NCI-H146 treated with DMSO at 0.1 percent for 48 hours (cell line): ENCODE measurements at regions not wholly inside any gene's neighbourhood (a gene's known extent, or its start where the extent isn't known, plus 50 kb on each side); places are given as distances from the start of the nearest gene placed in this dataset.

Source experiments
- DNase-seq: peaks from one replicate; lab custom pipeline; 2025; ENCODE audit not compliant: unreplicated experiment; lab: John Stamatoyannopoulos, UW

DNA sequence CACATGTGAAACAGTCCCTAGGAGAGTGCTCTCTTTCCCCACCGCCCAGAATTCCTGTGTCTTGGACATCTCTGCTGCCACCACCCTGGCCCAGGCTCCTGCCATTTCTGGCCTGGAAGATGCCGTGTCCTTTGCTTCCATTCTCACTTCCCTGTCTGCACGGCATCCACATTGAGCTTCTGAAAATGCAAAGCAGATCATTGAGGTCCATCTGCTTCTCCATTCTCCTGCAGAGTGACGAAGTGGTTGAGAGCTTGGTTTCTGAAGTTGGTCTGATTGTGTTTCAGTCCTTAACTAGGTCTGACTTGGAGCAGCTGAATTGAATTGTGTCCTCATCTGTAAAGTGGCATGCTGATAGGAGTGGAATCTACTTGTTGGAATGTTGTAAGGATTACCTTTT is 98.7 kb upstream of the MGAT5 start:
- no peak for DNase-seq

DNA sequence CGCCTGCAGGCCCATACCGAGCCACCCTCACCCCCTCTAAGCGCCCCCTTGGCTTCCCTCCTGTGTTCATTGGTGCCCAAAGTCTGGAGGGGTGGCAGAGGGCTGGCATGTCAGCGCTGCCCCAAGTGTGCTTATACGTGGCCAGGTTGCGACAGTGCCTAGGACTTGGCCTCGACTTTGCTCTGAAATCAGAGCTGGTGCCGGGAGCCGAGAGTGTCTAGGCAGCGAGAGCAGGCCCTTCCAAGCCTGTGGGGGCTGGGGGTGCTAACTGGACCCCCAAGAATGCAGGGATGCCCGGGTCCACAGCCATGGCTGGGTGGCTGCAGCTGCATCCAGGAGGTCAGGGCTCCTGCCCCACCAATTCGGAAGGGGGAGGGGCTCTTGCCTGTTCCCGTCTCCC is 95.6 kb upstream of the MGAT5 start:
- no peak for DNase-seq

DNA sequence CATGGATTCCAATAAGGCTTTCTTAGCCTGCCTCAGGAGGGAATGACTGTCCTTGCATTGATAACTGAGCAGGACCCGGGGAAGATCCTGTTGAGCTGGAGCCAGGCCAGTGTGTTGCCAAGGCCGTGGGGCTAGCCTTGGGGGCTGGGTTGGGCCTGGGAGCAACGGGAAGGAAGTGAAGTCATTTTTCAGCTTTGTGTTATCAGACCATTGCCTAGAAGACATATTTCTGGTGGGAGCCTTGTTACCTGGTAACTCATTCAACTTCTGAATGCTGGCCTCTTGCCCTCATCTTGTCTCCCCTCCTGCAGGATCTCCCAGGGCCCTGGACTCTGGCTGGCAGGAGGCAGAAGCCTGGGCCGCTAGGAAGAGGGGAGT is 92.7 kb upstream of the MGAT5 start:
- DNase-seq: no peak

DNA sequence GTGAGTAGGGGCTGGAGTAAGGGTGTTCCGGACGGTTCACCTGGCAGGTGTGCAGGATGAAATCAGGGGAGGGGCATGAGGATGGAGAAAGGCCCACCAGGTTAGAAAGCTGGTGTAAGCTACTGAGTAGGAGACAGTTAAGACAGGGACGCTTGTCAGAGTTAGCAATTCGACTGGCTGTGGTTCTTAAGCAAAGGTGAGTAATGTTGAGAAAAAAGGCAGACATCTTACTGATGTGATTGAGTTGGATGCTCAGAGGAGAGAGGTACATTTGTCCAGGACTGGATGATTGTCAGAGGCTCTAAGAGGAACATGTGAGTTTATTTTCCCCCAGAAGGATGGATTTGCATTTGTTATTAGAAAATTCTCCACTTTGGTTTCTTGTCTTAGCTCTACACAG is 90.5 kb upstream of the MGAT5 start:
- DNase-seq: no peak

DNA sequence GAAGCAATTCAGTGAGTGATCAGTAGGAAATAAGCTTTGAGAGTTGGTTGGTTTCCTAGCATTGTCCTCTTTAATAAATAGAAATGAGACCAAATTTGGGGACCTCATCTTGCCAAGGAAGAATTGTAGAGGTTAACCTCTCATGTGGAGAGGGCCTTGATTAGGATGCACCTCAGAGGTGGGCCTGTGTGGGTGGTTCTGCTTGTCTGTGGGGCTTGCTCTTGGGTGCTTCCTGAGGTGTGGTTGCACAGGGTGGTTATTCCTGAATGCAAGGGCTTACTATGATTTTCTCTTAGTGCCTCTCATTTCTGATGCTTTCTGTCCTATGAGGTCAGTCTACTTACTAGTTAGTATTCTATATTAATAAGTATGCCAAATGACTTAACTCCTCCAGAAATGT is 89.6 kb upstream of the MGAT5 start:
- no peak for DNase-seq

DNA sequence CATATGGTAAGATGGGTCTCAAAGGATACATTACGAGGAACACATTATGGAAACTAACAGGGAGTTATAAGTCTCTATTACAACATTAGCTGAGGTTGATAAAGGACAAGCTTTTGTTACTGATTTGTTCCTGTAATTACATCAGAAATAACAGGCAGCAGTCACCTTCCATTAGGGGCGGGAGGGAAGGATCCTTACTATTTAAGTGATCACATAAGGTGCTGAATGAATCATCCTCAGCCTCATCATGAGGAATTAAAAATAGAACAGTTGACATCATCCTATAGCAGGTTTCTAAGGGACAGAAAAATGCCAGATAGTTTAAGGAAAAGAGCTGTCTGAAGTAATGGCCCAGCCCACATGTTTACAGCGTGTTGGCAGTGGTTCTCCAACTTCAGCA is 86.9 kb upstream of the MGAT5 start:
- DNase-seq: no peak

DNA sequence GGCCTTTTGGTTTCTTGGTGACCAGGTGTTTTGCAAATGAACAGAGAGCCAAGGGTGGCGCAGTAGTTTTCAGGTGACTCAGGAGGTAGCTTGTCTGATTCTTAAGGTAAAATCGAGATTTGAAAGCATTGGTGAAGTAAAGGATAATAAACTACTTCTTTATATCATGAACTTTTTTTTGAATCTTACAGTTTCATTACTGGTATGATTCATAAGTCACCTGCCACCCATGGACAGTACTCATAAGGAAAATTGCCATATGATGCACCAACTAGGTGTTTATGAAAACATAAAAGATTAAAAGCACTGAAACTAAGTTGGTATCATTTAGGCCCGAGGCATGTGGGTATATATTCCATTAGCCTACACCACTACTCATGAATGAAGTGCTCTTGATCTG is 84.1 kb upstream of the MGAT5 start:
- no peak for DNase-seq

DNA sequence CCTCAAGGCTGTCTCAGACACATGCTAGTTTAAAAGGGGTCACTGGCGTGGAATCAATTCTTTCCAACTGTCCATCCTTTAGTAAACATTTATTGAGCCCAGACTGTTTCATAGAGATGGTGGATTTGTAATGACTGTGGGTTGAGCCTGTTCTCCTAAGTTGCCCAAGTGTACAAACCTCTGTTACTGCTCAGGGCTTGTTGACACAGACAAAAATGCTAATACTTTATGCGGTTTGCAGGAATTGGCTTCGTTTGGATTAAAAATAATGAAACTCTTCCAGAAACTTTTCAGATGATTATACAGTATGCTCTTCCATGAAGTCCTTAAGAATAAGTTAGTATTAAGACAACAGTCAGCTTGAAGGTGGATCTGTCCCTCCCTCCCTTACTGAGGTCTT is 83.6 kb upstream of the MGAT5 start:
- DNase-seq: no peak

DNA sequence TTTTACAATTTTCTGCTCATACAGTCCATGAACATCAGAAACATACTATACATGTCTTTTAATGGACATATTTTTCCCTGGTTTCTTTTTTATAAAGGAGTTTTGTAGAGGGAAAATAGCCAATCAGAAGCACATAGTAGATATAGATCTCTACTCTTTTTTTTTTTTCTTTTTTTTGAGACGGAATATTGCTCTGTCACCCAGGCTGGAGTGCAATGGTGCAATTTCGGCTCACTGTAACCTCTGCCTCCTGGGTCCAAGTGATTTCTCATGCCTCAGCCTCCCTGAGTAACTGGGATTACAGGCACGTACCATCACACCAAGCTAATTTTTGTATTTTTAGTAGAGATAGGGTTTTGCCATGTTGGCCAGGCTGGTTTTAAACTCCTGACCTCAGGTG is 83.2 kb upstream of the MGAT5 start:
- DNase-seq: no peak

DNA sequence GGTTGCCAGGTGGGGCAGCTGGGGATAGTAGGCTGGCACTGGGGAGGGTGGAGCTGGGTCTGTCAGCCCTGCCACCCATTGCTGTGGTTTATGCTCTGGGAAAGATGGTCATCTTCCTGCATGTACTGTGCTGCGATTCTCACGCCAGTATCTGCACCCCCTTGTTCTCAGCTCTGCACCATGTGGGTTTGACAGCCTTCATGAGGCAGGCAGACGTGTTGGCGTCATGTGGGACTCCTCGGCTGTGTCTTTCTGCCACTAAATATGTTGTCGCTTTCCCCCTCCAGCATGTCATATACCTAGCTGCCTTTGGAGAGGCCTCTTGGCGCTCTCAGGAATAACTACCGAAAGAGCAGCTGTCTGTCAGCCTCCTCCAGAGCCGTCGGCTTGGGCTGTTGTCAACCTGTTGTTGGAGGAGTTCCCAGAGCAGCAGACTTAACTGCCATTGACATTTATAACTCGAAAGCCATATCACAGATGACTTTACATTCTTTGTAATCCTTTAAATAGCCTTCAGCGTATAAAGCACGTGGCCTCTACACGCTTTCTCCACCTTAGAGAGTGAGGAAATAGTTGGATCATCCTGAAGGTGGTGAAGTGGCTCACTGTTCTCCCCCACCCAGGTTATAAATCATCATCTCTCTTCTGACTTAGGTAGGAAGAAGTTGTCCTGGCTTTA is 80.4 kb upstream of the MGAT5 start:
- no peak for DNase-seq

DNA sequence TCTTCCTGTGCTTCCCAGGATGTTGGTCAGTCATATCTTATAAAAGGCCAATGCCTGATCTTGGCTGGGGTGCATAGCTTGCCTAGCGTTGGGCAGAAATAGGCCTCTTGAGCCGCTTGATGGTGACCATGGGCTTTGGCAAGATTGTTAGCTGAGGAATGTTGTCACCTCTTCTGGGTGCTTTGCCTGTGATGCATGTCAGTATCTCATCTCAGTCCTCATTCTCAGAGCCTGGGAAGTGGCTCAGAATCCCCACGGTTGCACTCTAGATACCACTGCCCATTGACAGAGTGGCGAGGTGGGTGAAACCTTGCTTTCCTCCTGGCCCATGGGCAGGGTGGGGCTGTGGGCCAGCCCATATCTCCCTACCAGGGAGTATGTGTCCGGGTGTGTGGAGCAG is 79.2 kb upstream of the MGAT5 start:
- DNase-seq: no peak

DNA sequence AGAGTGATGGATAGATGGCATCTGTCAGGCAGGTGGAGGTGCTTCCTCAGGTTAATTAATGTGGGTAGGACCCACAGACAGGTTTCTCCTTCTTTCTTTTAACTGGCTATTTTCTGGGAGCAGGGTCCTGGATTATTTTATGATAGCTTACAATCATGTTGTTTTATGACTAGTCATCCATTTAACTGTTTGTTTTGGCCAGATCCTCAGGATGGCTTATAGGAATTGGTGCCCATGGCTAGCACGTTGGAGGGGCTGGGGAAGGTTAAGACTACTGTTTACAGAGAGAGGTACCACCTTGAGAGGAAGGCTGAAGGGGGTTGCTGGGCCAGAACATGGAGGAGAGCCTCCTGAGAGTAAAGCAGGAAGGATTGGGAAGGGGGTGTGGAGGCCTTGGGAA is 78.0 kb upstream of the MGAT5 start:
- DNase-seq: no peak

DNA sequence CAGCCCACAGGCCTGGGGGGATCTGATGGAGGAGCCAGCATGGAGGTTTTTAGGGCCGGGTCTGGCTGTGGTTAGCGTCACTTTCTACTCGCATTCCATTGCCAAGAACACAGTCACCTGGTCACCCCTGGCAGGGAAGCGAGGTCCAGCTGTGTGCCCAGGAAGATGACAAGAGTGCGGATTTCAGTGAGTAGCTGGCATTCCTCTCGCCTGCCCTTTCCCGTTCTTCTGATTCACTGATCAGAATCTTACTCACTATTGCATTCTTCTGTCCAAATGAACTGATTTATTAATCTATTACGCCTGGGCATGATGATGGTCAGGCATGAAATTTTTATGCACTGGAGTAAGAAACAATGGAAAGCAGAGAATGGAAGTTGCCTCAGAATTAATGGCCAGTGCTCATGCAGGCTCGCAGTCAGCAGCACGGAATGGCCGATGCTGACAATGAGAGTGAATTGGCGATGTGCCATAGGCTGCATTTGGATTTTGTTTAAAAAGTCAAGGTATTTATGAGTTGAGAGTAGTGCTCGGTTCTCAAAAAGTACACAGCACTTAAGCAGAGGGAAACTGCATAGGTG is 76.4 kb upstream of the MGAT5 start:
- DNase-seq: no peak

DNA sequence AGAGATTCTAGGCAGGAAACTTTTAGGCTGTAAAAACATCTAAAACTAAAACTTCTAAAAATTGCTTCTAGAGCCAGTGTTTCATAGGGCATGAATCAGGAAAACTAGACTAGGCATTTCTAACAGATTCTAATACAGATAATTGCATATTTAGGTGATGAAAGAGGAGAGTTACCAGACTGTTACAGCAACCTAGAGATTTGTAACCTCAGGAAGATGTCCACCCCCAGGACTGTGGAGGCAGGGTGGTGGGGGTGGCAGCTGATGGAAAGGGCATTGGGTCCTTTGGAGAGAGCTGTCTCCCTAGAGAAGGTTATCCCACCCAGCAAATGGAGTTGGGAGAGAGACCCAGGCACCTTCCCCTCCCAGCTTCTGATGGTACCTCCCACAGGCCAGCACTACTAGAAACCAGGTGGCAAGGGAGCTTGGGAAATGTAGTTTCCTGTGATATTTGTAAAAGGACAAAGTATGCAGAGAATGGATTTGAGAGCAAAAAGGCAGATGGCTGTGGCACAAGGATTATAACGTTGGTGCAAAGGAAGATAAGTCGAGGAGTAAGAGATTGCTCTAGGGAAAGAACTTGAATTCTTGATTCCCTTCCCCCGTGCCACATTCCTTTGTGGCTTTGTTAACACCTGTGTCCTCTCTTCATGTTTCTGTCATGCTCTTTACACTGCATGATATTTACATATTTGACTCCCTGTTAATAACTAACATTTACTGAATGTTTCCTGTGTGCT is 75.6 kb upstream of the MGAT5 start:
- DNase-seq: no peak

DNA sequence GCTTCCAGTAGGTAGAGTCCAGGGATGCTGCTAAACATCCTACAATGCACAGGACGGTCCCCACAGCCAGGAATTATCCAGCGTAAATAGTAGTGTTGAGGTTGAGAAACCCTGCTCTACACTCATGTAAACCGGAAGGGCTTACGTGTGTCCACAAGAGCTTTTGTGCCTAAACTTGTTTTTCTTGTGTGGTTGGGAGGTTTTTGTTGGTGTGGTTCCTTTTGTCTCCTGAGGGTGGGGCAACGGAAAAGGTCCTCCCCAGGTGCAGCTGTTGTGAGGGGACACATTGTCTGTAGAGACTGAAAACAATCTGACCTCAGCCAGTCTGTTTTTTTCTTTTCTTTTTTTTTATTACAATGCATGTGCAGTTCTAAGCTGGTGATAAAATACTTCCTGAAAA is 72.7 kb upstream of the MGAT5 start:
- DNase-seq: no peak

DNA sequence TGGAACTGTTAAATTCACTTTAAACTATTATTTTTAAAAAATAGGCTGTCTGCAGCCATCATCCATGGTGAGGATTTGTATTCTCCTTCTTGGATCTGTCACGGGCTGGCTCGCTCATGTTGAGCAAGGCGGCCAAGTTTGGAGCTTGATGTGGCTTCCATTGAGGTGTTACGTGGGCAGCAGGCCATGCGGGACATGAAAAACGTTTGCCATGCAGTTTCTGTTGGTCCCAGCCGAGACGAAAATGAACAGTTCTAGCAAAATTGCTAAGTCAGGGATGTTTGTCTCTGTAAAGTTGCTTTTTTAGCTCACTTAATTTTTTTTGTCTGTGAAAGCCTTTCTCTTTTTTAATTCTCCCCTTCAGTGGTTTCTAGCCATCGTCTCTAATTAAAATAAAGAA is 70.2 kb upstream of the MGAT5 start:
- DNase-seq: no peak

DNA sequence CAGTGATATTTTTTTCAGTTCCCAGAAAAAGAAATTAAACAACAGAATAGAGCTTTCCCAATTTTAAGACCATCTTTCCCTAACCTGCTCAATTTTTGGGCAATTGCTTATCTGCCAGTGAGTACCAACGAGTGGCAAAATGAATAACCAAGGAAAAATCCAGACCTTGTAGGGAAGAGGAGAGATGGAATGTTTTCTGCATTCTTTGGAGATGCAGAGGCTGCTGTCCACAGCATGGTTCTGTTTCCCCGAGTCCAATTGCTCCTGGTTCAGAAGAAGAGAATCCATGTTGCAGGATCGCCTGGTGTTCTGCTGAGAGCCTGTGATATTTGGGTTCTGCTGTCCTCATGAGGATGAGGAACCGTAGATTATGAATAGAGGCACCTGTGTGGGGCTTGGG is 68.2 kb upstream of the MGAT5 start:
- DNase-seq: no peak

DNA sequence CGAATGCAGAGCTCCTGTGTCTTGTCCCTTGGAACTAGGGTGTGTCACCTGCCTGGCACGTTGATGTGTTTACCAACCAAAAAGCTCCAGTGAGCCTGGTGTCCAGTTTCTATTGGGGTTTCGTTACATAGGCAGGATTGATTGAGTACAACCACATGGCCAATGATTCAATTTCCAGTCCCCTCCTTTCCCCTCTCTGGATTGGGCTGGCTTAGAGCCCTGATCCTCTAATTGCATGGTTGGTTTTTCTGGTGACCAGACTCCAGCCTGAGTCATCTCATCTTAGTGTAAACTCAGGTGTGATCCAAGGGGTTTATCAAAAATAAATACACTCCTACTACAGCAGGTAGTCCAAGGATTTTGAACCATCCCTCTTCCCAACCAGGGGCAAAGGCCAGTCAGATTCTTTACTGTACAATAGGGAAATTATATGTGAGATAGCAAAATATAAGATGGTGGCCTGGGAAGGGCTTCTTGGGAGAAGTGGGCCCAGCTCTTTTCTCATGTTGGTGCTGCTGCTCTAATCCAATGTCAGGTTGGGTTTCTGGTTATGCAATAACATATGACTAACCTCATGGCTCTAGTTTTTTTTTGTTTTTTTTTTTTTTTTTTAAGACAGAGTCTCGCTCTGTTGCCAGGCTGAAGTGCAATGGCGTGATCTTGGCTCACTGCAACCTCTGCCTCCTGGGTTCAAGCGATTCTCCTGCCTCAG is 64.7 kb upstream of the MGAT5 start:
- DNase-seq: peak; percentile 48

DNA sequence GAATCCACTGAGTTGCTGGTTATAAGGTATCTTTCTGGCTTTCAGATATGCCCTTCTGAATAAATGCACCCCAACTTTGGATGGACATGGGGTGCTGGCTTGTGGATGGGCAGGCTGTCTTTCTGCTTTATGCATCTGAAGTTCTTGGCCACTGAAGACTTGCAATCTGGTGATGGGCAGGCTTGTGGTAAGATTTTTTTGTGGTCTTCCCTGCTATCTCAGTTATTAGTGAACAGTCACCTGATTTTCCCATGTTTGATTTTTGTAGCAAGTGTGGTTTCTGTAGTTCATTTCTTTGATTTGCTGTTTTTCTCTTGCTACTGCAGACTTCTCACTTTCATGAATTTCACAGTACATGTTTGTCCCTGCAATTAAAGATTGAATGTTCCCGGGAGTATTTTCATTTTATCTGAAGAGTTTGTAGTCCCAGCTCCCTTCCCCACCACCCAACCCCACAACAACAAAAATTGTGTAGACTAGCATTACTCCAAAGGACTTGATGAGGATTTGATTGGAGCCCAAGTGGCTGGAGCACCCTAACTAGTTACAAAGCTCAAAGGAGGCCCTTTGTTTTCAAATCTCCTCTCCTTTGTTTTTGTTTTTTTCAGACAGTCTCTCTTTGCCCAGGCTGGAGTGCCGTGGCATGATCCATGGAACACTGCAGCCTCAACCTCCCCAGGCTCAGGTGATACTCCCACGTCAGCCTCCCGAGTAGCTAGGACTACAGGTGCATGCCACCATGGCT is 63.6 kb upstream of the MGAT5 start:
- no peak for DNase-seq

DNA sequence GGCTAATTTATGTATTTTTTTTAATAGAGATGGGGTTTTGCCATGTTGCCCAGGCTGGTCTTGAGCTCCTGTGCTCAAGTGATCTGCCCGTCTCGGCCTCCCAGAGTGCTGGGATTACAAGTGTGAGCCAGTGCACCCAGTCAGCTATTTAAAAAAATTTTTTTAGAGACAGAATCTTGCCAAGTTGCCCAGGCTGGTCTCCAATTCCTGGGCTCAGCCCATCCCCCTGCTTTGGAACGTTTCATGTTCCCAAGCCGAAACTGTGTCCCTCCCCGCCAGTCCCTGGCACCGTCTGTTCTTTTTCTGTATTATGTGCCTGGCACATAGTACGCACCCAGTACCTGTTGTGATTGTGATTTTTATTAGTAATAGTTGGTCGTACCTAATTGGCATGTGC is 63.1 kb upstream of the MGAT5 start:
- no peak for DNase-seq

DNA sequence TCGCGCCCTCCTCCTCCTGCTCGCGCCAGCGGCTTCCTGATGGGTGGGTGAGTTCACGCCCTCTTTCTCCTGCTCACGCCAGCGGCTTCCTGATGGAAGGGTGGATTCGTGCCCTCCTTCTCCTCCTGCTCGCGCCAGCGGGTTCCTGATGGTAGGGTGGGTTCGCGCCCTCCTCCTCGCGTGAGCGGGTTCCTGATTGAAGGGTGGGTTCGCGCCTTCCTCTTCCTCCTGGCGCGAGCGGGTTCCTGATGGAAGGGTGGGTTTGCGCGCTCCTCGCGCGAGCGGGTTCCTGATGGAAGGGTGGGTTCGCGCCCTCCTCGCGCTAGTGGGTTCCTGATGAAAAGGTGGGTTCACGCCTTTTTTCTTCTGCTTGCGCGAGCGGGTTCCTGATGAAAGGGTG is 62.0 kb upstream of the MGAT5 start:
- no peak for DNase-seq
